DND-41 (cell line): ENCODE measurements at regions not wholly inside any gene's neighbourhood (a gene's known extent, or its start where the extent isn't known, plus 50 kb on each side); places are given as distances from the start of the nearest gene placed in this dataset.

ENCODE experiments used
- CTCF ChIP-seq: IDR thresholded peaks from 2 replicates; pipeline ENCODE4 v1.5.1; 2012; ENCODE audit warnings: borderline replicate concordance, low read length, moderate library complexity, mild to moderate bottlenecking; ENCODE audit not compliant: poor library complexity, severe bottlenecking; ENCODE audit errors: extremely low read depth
- EZH2 ChIP-seq: IDR thresholded peaks from 3 replicates; pipeline ENCODE4 v1.6.1; 2012; ENCODE audit warnings: borderline replicate concordance, low read depth, mild to moderate bottlenecking, moderate library complexity, low read length, inconsistent platforms; ENCODE audit not compliant: severe bottlenecking

- no peak for TF ChIP-seq CTCF
- no peak for TF ChIP-seq EZH2
These were observed 86.8 kb downstream of the SLC25A15 start for GRCh38 chr13:40876020-40876738.
